ENCODE measurements at regions not wholly inside any gene's neighbourhood (a gene's known extent, or its start where the extent isn't known, plus 50 kb on each side); places are given as distances from the start of the nearest gene placed in this dataset.

DNA sequence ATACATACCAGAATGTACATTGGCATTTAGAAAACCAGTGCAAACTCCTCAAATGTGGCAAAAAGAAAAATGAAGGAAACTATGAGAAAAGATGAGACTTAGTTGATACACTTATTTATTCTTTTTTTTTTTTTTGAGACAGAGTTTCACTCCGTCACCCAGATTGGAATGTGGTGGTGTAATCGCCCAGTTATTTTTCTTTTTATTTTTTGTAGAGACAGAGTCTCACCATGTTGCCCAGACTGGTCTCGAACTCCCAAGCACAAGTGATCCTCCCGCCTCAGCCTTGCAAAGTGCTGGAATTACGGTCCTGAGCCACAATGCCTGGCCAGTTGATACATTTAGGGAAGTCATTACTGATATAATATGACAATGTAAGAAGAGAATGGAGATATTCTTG is 274.2 kb upstream of the LRATD1 start:
- Histone ChIP-seq H3K4me2 (ENCODE audit: extremely low read depth, insufficient read depth, low read length) (no peak overlapping the region), H3K4me3 (replicated peaks in 1 of 4; ENCODE audit: control extremely low read depth in 1 of 4, insufficient read depth in 1 of 4, low read depth in 3 of 4, low read length in 4 of 4) (no peak overlapping the region), H3K36me3 (ENCODE audit: control insufficient read depth, insufficient read depth, low read length) (no peaks in the 10 kb centered on the region), H2AFZ (ENCODE audit: low read length) (no peak overlapping the region), H3K9ac (ENCODE audit: insufficient read depth, low read length) (no peak overlapping the region), H3K27me3 (ENCODE audit: control insufficient read depth, insufficient read depth, low read length) (no peaks in the 10 kb centered on the region), H3K27ac (ENCODE audit: insufficient read depth, low read length) (no peak overlapping the region), H3K79me2 (ENCODE audit: control insufficient read depth, insufficient read depth, low read length) (no peaks in the 10 kb centered on the region), H3K9me3 (ENCODE audit: control insufficient read depth, insufficient read depth, low read depth, low read length) (no peaks in the 10 kb centered on the region), H3K4me1 (ENCODE audit: control insufficient read depth, extremely low read depth, insufficient read depth, low read length) (no peaks in the 10 kb centered on the region), H4K20me1 (ENCODE audit: control insufficient read depth, extremely low read depth, insufficient read depth, low read length) (no peaks in the 10 kb centered on the region)
- DNase-seq (ENCODE audit: low read depth in 2 of 2): no peak
- TF ChIP-seq, protein P1, sequence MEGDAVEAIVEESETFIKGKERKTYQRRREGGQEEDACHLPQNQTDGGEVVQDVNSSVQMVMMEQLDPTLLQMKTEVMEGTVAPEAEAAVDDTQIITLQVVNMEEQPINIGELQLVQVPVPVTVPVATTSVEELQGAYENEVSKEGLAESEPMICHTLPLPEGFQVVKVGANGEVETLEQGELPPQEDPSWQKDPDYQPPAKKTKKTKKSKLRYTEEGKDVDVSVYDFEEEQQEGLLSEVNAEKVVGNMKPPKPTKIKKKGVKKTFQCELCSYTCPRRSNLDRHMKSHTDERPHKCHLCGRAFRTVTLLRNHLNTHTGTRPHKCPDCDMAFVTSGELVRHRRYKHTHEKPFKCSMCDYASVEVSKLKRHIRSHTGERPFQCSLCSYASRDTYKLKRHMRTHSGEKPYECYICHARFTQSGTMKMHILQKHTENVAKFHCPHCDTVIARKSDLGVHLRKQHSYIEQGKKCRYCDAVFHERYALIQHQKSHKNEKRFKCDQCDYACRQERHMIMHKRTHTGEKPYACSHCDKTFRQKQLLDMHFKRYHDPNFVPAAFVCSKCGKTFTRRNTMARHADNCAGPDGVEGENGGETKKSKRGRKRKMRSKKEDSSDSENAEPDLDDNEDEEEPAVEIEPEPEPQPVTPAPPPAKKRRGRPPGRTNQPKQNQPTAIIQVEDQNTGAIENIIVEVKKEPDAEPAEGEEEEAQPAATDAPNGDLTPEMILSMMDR (conservative IDR thresholded peaks at IDR 0.05 in 1 of 2, IDR thresholded peaks at IDR 0.05 in 1 of 2; ENCODE audit: low read depth in 1 of 2, low read length in 2 of 2): no peak
- TF ChIP-seq EZH2 (IDR thresholded peaks at IDR 0.05; ENCODE audit: low read length, missing control alignments): no peak

GRCh38 chr2:14358774-14359173 is 273.7 kb upstream of the LRATD1 start:
- H3K27ac ChIP-seq (ENCODE audit: insufficient read depth, low read length): no peak overlapping the region
- H3K4me2 ChIP-seq (ENCODE audit: extremely low read depth, insufficient read depth, low read length): no peak overlapping the region
- H3K4me3 ChIP-seq (replicated peaks in 1 of 4; ENCODE audit: control extremely low read depth in 1 of 4, insufficient read depth in 1 of 4, low read depth in 3 of 4, low read length in 4 of 4): no peak overlapping the region
- no peak overlapping the region for H3K9ac ChIP-seq (ENCODE audit: insufficient read depth, low read length)
- no peaks in the 10 kb centered on the region for H4K20me1 ChIP-seq (ENCODE audit: control insufficient read depth, extremely low read depth, insufficient read depth, low read length)
- no peak overlapping the region for H2AFZ ChIP-seq (ENCODE audit: low read length)
- H3K27me3 ChIP-seq (ENCODE audit: control insufficient read depth, insufficient read depth, low read length): no peaks in the 10 kb centered on the region
- no peaks in the 10 kb centered on the region for H3K36me3 ChIP-seq (ENCODE audit: control insufficient read depth, insufficient read depth, low read length)
- TF ChIP-seq, protein P1 (conservative IDR thresholded peaks at IDR 0.05 in 1 of 2, IDR thresholded peaks at IDR 0.05 in 1 of 2; ENCODE audit: low read depth in 1 of 2, low read length in 2 of 2): no peak
- no peak for TF ChIP-seq EZH2 (IDR thresholded peaks at IDR 0.05; ENCODE audit: low read length, missing control alignments)
- H3K79me2 ChIP-seq (ENCODE audit: control insufficient read depth, insufficient read depth, low read length): no peaks in the 10 kb centered on the region
- no peak for DNase-seq (ENCODE audit: low read depth in 2 of 2)
- H3K4me1 ChIP-seq (ENCODE audit: control insufficient read depth, extremely low read depth, insufficient read depth, low read length): no peaks in the 10 kb centered on the region
- no peaks in the 10 kb centered on the region for H3K9me3 ChIP-seq (ENCODE audit: control insufficient read depth, insufficient read depth, low read depth, low read length)

DNA sequence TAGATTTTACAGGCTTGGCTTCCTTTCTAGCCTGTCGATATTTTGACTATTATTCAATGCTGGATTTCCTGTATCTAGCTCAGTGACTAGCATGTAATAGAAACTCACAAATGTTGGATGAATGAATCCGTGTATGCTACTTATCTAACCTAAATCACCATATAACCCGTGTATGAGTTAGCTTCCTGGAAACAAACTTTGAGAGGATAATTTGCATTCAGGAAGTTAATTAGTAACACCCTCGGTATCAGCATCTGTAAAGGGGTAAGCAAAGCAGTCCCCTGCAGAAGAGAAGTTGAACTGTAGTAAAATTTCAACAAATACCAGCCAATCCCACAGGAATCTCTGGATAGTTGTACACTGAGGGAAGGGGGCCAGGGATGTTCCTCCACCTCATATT is 269.4 kb upstream of the LRATD1 start:
- H2AFZ ChIP-seq (ENCODE audit: low read length): no peak overlapping the region
- DNase-seq (ENCODE audit: low read depth in 2 of 2): no peak
- no peaks in the 10 kb centered on the region for H3K79me2 ChIP-seq (ENCODE audit: control insufficient read depth, insufficient read depth, low read length)
- TF ChIP-seq EZH2 (IDR thresholded peaks at IDR 0.05; ENCODE audit: low read length, missing control alignments): no peak
- TF ChIP-seq, protein P1 (conservative IDR thresholded peaks at IDR 0.05 in 1 of 2, IDR thresholded peaks at IDR 0.05 in 1 of 2; ENCODE audit: low read depth in 1 of 2, low read length in 2 of 2): no peak
- H3K4me3 ChIP-seq (replicated peaks in 1 of 4; ENCODE audit: control extremely low read depth in 1 of 4, insufficient read depth in 1 of 4, low read depth in 3 of 4, low read length in 4 of 4): no peak overlapping the region
- no peak overlapping the region for H3K27ac ChIP-seq (ENCODE audit: insufficient read depth, low read length)
- H4K20me1 ChIP-seq (ENCODE audit: control insufficient read depth, extremely low read depth, insufficient read depth, low read length): no peaks in the 10 kb centered on the region
- H3K27me3 ChIP-seq (ENCODE audit: control insufficient read depth, insufficient read depth, low read length): no peaks in the 10 kb centered on the region
- H3K9ac ChIP-seq (ENCODE audit: insufficient read depth, low read length): no peak overlapping the region
- no peak overlapping the region for H3K4me2 ChIP-seq (ENCODE audit: extremely low read depth, insufficient read depth, low read length)
- no peaks in the 10 kb centered on the region for H3K36me3 ChIP-seq (ENCODE audit: control insufficient read depth, insufficient read depth, low read length)
- H3K4me1 ChIP-seq (ENCODE audit: control insufficient read depth, extremely low read depth, insufficient read depth, low read length): no peaks in the 10 kb centered on the region
- no peaks in the 10 kb centered on the region for H3K9me3 ChIP-seq (ENCODE audit: control insufficient read depth, insufficient read depth, low read depth, low read length)
